ENCODE measurements at regions not wholly inside any gene's neighbourhood (a gene's known extent, or its start where the extent isn't known, plus 50 kb on each side); places are given as distances from the start of the nearest gene placed in this dataset.

DNA sequence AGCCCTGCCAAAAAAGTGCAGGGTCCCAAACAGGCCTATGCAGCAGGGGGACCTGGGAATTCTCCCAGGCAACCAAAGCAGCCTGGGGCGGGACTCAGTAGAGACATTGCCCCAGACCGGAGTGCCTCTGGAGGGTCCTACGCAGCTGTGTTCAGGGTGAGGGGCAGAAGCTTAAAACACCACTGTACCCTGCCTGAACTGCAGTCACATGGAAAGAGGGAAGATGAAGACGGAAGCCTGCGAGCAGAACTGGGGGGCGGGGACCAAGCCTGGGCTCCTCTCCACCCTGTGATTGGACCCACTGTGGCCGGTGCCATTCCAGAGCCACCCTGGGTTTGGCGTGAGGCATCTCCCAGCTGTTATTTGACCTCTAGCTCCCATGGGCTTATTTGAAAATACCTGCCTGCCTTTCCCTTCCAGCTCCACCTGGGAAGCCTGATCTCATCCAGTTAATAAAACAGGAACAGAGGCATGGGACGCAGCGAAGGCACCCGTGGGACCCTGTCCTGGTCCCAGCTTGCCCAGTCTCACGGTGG is 183.1 kb downstream of the SMAD2 start:
- TF ChIP-seq POLR2A (IDR thresholded peaks at IDR 0.05; ENCODE audit: low read depth, low read length), result no peak
- TF ChIP-seq POLR2AphosphoS5 (IDR thresholded peaks at IDR 0.05; ENCODE audit: low read depth, low read length), result no peak
- no peak for TF ChIP-seq POU2F2 (IDR thresholded peaks at IDR 0.05; ENCODE audit: low read depth, low read length)
- TF ChIP-seq TAF1 (IDR thresholded peaks at IDR 0.05; ENCODE audit: low read depth, low read length), result no peak
- no peak for TF ChIP-seq SPI1 (IDR thresholded peaks at IDR 0.05; ENCODE audit: low read depth, low read length)
- no peak for TF ChIP-seq PAX5 (IDR thresholded peaks at IDR 0.05; ENCODE audit: insufficient read depth, low read length, severe bottlenecking)

All from GM12891 (cell line).